CD8-positive, alpha-beta memory T cell (primary cell): ENCODE measurements at regions not wholly inside any gene's neighbourhood (a gene's known extent, or its start where the extent isn't known, plus 50 kb on each side); places are given as distances from the start of the nearest gene placed in this dataset.
"Not testable (repeated sequence)": the region's sequence is repeated elsewhere in the genome, so short reads cannot be mapped to it uniquely, and the experiment has no call there.

Source experiments
- CTCF ChIA-PET: fragments of 350-600 bp; sonication (Branson Sonifier 250); formaldehyde crosslinking; loops from one replicate; lab custom pipeline; 2021; ENCODE audit warnings: antibody characterized with exemption; lab: Charles Lee
- POLR2A ChIA-PET: fragments of 350-600 bp; sonication (Branson Sonifier 250); formaldehyde crosslinking; loops from one replicate; lab custom pipeline; 2021; ENCODE audit warnings: antibody characterized with exemption; lab: Charles Lee
- DNase-seq, 5 donors: peaks; one replicate each; pipeline versions ENCODE4 v3.0.0 to v3.0.0-alpha.2; 2020 to 2022; ENCODE audit warnings: mixed read lengths in 1 of 5
- H3K27ac ChIP-seq: one replicate; pipeline ENCODE4 v1.7.0; 2013; ENCODE audit warnings: low read depth, mild to moderate bottlenecking, low read length, moderate library complexity
- H3K27me3 ChIP-seq: 2 replicates; pipeline ENCODE4 v1.7.0; 2013; ENCODE audit warnings: low read length, mild to moderate bottlenecking; ENCODE audit not compliant: insufficient read depth, poor library complexity, severe bottlenecking
- H3K36me3 ChIP-seq: 2 replicates; pipeline ENCODE4 v1.7.0; 2013; ENCODE audit warnings: mild to moderate bottlenecking, low read length, moderate library complexity; ENCODE audit not compliant: insufficient read depth
- H3K4me1 ChIP-seq: 2 replicates; pipeline ENCODE4 v1.7.0; 2013; ENCODE audit warnings: mild to moderate bottlenecking, low read length, moderate library complexity; ENCODE audit not compliant: insufficient read depth
- H3K4me3 ChIP-seq: 2 replicates; pipeline ENCODE4 v1.7.0; 2013; ENCODE audit warnings: mild to moderate bottlenecking, low read length
- H3K9me3 ChIP-seq: 2 replicates; pipeline ENCODE4 v1.7.0; 2013; ENCODE audit warnings: mild to moderate bottlenecking, low read length
- H3K27ac Mint-ChIP-seq, 8 donors: one replicate each; pipeline ENCODE4 v1.8.0; 2020 to 2021; ENCODE audit warnings: mixed read lengths in 8 of 8, mild to moderate bottlenecking in 6 of 8, inconsistent platforms in 3 of 8, moderate library complexity in 3 of 8
- H3K27me3 Mint-ChIP-seq, 2 donors: one replicate each; pipeline ENCODE4 v1.8.0; 2020 to 2021; ENCODE audit warnings: mixed read lengths in 2 of 2, mild to moderate bottlenecking in 1 of 2, moderate library complexity in 1 of 2
- H3K36me3 Mint-ChIP-seq, 3 donors: one replicate each; pipeline ENCODE4 v1.8.0; 2020 to 2021; ENCODE audit warnings: mixed read lengths in 3 of 3, inconsistent platforms in 1 of 3, mild to moderate bottlenecking in 1 of 3
- H3K4me1 Mint-ChIP-seq, 3 donors: one replicate each; pipeline ENCODE4 v1.8.0; 2020 to 2021; ENCODE audit warnings: mixed read lengths in 3 of 3, inconsistent platforms in 1 of 3, mild to moderate bottlenecking in 1 of 3
- H3K4me3 Mint-ChIP-seq, 7 donors: one replicate each; pipeline ENCODE4 v1.8.0; 2020 to 2021; ENCODE audit warnings: mixed read lengths in 7 of 7, mild to moderate bottlenecking in 6 of 7, moderate library complexity in 4 of 7, inconsistent platforms in 2 of 7
- H3K9me3 Mint-ChIP-seq, 5 donors: one replicate each; pipeline ENCODE4 v1.8.0; 2020 to 2022; ENCODE audit warnings: mixed read lengths in 5 of 5, mild to moderate bottlenecking in 3 of 5, moderate library complexity in 2 of 5, inconsistent platforms in 1 of 5

DNA sequence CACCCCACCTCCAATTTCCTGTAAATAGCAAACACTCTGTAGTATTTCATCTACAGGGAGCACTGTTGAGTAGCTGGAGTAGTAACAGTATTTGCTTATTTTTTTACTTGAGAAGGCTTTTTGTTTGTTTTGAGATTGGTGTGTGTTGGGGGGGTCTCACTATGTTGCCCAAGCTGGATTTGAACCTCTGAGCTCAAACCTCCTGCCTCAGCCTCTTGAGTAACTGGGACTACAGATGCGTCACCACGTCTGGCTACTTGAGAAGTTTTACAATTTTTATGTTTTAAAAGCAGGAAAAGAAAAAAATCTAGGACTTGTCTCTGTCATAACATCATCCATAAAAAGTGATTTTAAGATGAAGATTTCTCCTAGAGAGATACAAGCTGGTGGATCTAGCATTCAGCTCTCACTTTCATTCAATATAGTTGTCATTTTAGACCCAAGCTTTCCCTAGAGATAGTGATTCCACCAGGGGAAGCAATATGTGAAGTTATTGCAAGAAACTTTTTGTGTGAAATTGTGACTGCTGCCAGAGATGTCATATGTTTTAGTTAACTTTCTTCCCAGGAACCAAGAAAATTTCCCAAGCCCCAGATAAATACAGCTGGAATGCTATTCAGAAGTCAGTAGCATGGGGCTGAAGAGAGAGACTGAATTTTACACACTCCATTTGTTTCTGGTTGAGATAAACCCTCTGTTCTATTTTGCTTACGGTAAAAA, 60.2 kb upstream of the MAP4K3 start:
- H3K9me3 ChIP-seq = no peaks in the 10 kb centered on the region
- H3K27ac ChIP-seq = no peak overlapping the region
- Mint-ChIP-seq H3K4me3 (no peak overlapping the region), H3K27ac (no peak overlapping the region), H3K9me3 (peaks cover 0 to 22% (median 10%) of the 10 kb centered on the region in 5 donors), H3K27me3 (peaks cover 9% of the 10 kb centered on the region in 2 donors), H3K36me3 (peaks cover 0 to 5% (median 1%) of the 10 kb centered on the region in 3 donors), H3K4me1 (peaks cover 0 to 3% (median 2%) of the 10 kb centered on the region in 3 donors)
- H3K4me3 ChIP-seq = no peak overlapping the region
- H3K36me3 ChIP-seq = no peaks in the 10 kb centered on the region
- POLR2A ChIA-PET = no interaction called here
- DNase-seq = no peak
- H3K4me1 ChIP-seq = no peaks in the 10 kb centered on the region
- H3K27me3 ChIP-seq = no peaks in the 10 kb centered on the region
- CTCF ChIA-PET = no interaction called here

DNA sequence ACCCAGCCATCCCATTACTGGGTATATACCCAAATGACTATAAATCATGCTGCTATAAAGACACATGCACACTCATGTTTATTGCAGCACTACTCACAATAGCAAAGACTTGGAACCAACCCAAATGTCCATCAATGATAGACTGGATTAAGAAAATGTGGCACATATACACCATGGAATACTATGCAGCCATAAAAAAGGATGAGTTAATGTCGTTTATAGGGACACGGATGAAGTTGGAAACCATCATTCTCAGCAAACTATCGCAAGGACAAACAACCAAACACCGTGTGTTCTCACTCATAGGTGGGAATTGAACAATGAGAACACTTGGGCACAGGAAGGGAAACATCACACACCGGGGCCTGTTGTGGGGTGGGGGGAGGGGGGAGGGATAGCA, 61.1 kb upstream of the MAP4K3 start:
- peaks cover 0 to 23% (median 10%) of the 10 kb centered on the region in 5 donors for H3K9me3 Mint-ChIP-seq
- H3K9me3 ChIP-seq, H3K27ac Mint-ChIP-seq, DNase-seq, H3K36me3 ChIP-seq, H3K36me3 Mint-ChIP-seq, CTCF ChIA-PET, H3K4me3 Mint-ChIP-seq, POLR2A ChIA-PET, H3K4me1 ChIP-seq, H3K27me3 ChIP-seq, H3K4me1 Mint-ChIP-seq, H3K4me3 ChIP-seq, H3K27ac ChIP-seq: not testable (repeated sequence)
- peaks cover 9 to 18% of the 10 kb centered on the region in 2 donors for H3K27me3 Mint-ChIP-seq

DNA sequence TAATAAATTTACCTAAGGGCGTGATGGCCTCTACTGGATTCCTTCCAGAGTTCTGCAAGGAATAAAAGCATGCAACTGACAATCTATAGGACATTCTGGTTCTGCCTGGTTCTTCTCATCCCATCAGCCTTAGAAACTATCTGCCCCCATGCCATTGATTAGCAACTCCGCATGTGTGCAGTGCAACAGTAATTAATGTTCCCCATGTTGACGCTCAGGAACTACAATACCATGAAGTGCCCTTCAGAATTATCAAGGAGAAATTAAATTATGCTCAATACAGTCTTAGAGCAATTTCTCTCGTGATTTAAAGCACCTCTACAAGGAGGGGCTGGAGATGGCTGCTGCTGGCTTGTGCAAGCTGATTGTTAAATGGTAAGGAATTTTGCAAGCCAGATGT, 61.7 kb upstream of the MAP4K3 start:
- Histone ChIP-seq H3K4me3 (no peak overlapping the region), H3K27ac (no peak overlapping the region), H3K4me1 (no peaks in the 10 kb centered on the region), H3K36me3 (no peaks in the 10 kb centered on the region), H3K9me3 (no peaks in the 10 kb centered on the region), H3K27me3 (no peaks in the 10 kb centered on the region)
- Mint-ChIP-seq H3K4me1 (no peaks in the 10 kb centered on the region), H3K27ac (no peak overlapping the region), H3K36me3 (peaks cover 0 to 5% (median 1%) of the 10 kb centered on the region in 3 donors), H3K9me3 (peaks cover 0 to 23% (median 10%) of the 10 kb centered on the region in 5 donors), H3K4me3 (no peak overlapping the region), H3K27me3 (peaks cover 9 to 18% of the 10 kb centered on the region in 2 donors)
- no peak for DNase-seq
- ChIA-PET CTCF (no interaction called here), POLR2A (no interaction called here)

DNA sequence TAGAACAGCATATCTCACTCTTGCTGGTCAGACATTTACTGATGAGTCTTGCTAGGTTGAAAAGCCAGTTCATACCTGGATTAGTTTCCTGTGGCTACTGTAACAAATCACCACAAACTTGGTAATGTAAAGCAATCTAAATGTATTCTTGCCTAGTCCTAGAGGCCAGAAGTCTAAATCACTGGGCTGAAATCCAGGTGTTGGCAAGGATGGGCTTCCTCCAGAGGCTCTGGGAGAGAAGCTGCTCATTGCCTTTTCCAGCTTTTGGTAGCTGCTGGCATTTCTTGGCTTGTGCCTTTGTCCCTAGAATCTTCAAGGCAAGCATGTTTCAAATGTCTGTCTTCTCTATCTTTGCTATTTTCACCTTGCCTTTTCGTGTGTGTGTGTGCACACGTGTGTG, 62.3 kb upstream of the MAP4K3 start:
- H3K4me1 Mint-ChIP-seq = no peaks in the 10 kb centered on the region
- Histone ChIP-seq H3K4me3 (no peak overlapping the region), H3K9me3 (no peaks in the 10 kb centered on the region), H3K36me3 (no peaks in the 10 kb centered on the region), H3K4me1 (no peaks in the 10 kb centered on the region), H3K27ac (no peak overlapping the region), H3K27me3 (no peaks in the 10 kb centered on the region)
- DNase-seq = no peak
- H3K27ac Mint-ChIP-seq = no peak overlapping the region
- peaks cover 0 to 5% (median 1%) of the 10 kb centered on the region in 3 donors for H3K36me3 Mint-ChIP-seq
- ChIA-PET POLR2A (no interaction called here), CTCF (no interaction called here)
- no peak overlapping the region for H3K4me3 Mint-ChIP-seq
- H3K27me3 Mint-ChIP-seq = peaks cover 9 to 21% of the 10 kb centered on the region in 2 donors
- peaks cover 0 to 23% (median 10%) of the 10 kb centered on the region in 5 donors for H3K9me3 Mint-ChIP-seq

DNA sequence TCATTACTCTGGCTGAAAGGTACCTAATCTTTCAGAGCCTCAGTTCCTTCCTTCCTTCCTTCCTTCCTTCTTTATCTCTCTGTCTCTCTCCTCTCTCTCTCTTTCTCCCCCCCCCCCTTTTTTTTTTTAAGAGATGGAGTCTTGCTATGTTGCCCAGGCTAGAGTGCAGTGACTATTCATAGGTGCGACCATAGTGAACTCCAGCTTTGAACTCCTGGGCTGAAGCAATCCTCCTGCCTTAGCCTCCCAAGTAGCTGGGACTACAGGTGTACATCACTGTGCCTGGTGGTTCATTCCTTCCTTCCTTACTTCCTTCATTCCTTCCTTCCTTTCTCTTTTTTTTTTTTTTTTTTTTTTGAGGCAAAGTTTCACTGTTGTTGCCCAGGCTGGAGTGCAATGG, 64.3 kb upstream of the MAP4K3 start:
- no peak for DNase-seq
- Mint-ChIP-seq H3K4me3 (no peak overlapping the region), H3K9me3 (peaks cover 0 to 23% (median 10%) of the 10 kb centered on the region in 5 donors), H3K27ac (no peak overlapping the region), H3K36me3 (no peaks in the 10 kb centered on the region), H3K27me3 (peaks cover 12 to 23% of the 10 kb centered on the region in 2 donors), H3K4me1 (no peaks in the 10 kb centered on the region)
- H3K4me1 ChIP-seq = no peaks in the 10 kb centered on the region
- no peaks in the 10 kb centered on the region for H3K36me3 ChIP-seq
- ChIA-PET CTCF (no interaction called here), POLR2A (no interaction called here)
- no peak overlapping the region for H3K4me3 ChIP-seq
- no peaks in the 10 kb centered on the region for H3K27me3 ChIP-seq
- no peak overlapping the region for H3K27ac ChIP-seq
- no peaks in the 10 kb centered on the region for H3K9me3 ChIP-seq

DNA sequence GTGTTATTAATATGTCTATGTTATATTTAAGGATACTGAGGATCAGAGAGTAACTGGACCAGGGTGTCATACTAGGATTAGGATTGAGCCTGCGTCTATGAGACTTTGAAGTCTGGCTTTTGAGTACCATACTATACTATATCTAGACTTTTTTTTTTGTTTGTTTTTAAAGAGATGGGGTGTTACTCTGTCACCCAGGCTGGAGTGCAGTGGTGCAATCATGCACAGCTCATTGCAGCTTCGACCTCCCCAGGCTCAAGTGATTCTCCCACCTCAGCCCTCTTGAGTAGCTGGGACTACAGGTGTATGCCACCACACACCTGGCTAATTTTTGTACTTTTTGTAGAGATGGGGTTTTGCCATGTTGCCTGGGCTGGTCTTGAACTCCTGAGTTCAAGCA, 66.2 kb upstream of the MAP4K3 start:
- no peak overlapping the region for H3K27ac ChIP-seq
- H3K27ac Mint-ChIP-seq = no peak overlapping the region
- H3K4me3 ChIP-seq = no peak overlapping the region
- no peaks in the 10 kb centered on the region for H3K36me3 Mint-ChIP-seq
- peaks cover 0 to 14% (median 8%) of the 10 kb centered on the region in 5 donors for H3K9me3 Mint-ChIP-seq
- no peak for DNase-seq
- H3K27me3 ChIP-seq = no peaks in the 10 kb centered on the region
- POLR2A ChIA-PET = no interaction called here
- H3K36me3 ChIP-seq = no peaks in the 10 kb centered on the region
- no peaks in the 10 kb centered on the region for H3K4me1 Mint-ChIP-seq
- peaks cover 12 to 27% of the 10 kb centered on the region in 2 donors for H3K27me3 Mint-ChIP-seq
- no peaks in the 10 kb centered on the region for H3K4me1 ChIP-seq
- CTCF ChIA-PET = no interaction called here
- no peaks in the 10 kb centered on the region for H3K9me3 ChIP-seq
- H3K4me3 Mint-ChIP-seq = no peak overlapping the region

DNA sequence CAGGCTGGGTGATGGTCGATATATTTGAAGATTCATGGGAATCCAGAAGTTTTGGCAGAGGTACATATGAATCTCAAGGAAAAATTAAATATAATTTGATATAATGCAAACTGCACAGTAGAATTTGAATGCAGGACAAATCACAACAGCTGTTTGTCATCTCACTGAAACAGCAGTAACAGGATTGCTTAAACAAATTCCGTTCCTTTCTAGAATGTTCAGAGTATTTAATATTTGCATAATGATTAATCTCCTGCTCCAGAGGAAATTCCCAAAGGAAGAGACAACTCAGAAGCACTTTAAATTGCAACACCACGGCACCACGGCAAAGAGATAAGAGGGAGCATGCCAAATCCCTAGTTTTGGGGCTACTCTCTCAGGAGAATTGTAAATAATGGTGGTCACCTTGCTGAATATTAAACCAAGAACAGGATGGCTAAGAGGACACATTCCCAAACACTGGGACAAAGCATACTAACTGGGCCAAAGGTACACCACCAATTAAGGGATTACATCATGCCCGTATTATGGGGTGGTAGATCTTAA, 67.8 kb upstream of the MAP4K3 start:
- H3K27ac Mint-ChIP-seq = no peak overlapping the region
- CTCF ChIA-PET = no interaction called here
- H3K4me1 Mint-ChIP-seq = no peaks in the 10 kb centered on the region

DNA sequence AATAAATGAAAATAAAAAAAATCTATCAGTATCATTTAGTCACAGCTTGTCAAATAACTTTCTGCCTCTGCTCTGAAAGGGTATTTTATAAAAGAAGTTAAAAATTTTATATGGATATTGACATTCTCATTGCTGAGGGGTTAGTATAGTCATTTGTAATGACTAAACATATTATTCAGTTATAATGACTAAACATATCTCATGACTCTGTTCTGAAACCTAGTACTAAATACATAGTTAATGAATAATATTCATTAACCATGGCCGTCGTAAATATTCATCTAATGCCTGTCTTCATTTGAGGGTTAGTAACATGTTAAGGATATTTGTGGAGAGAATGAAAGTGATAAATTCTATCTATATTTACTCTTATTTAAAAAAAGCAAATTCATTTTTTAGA, 69.1 kb upstream of the MAP4K3 start:
- Histone ChIP-seq H3K4me3 (no peak overlapping the region), H3K27me3 (no peaks in the 10 kb centered on the region), H3K9me3 (no peaks in the 10 kb centered on the region), H3K36me3 (no peaks in the 10 kb centered on the region), H3K4me1 (no peaks in the 10 kb centered on the region), H3K27ac (no peak overlapping the region)
- Mint-ChIP-seq H3K27me3 (peaks cover 7 to 20% of the 10 kb centered on the region in 2 donors), H3K36me3 (no peaks in the 10 kb centered on the region), H3K27ac (no peak overlapping the region), H3K4me1 (no peaks in the 10 kb centered on the region), H3K4me3 (no peak overlapping the region), H3K9me3 (peaks cover 0 to 3% (median 1%) of the 10 kb centered on the region in 5 donors)
- no peak for DNase-seq
- POLR2A ChIA-PET = no interaction called here
- CTCF ChIA-PET = no interaction called here

More for the DNA sequence above, 67.8 kb upstream of the MAP4K3 start:
- POLR2A ChIA-PET = no interaction called here
- no peaks in the 10 kb centered on the region for H3K36me3 ChIP-seq
- no peak overlapping the region for H3K4me3 Mint-ChIP-seq
- no peak overlapping the region for H3K4me3 ChIP-seq
- H3K27ac ChIP-seq = no peak overlapping the region
- H3K27me3 ChIP-seq = no peaks in the 10 kb centered on the region
- DNase-seq = no peak
- H3K9me3 Mint-ChIP-seq = peaks cover 0 to 9% (median 5%) of the 10 kb centered on the region in 5 donors
- no peaks in the 10 kb centered on the region for H3K9me3 ChIP-seq
- no peaks in the 10 kb centered on the region for H3K4me1 ChIP-seq
- H3K27me3 Mint-ChIP-seq = peaks cover 12 to 27% of the 10 kb centered on the region in 2 donors
- H3K36me3 Mint-ChIP-seq = no peaks in the 10 kb centered on the region
